Loucy (cell line): ENCODE measurements at regions not wholly inside any gene's neighbourhood (a gene's known extent, or its start where the extent isn't known, plus 50 kb on each side); places are given as distances from the start of the nearest gene placed in this dataset.

Source experiments
- H2AFZ ChIP-seq: fragments of 200-600 bp; sonication (generic); 2 replicates; pipeline ENCODE4 v1.6.0; 2016; ENCODE audit warnings: antibody characterized with exemption, mild to moderate bottlenecking, low read length, moderate library complexity
- H3F3A ChIP-seq: fragments of 200-600 bp; 2 replicates; pipeline ENCODE4 v1.6.0; 2016; ENCODE audit warnings: antibody characterized with exemption, low read depth, mild to moderate bottlenecking
- H3K27me3 ChIP-seq: fragments of 200-600 bp; sonication (generic); 2 replicates; pipeline ENCODE4 v1.6.1; 2014; ENCODE audit warnings: low read length, mild to moderate bottlenecking; ENCODE audit not compliant: insufficient read depth, poor library complexity, severe bottlenecking
- H3K36me3 ChIP-seq: fragments of 200-600 bp; sonication (generic); 2 replicates; pipeline ENCODE4 v1.6.1; 2016; ENCODE audit warnings: low read length; ENCODE audit not compliant: insufficient read depth
- H3K4me1 ChIP-seq: fragments of 200-600 bp; sonication (generic); 2 replicates; pipeline ENCODE4 v1.5.1; 2014; ENCODE audit warnings: low read length, mild to moderate bottlenecking; ENCODE audit not compliant: insufficient read depth, poor library complexity, severe bottlenecking
- H3K4me2 ChIP-seq: fragments of 200-600 bp; sonication (generic); 2 replicates; pipeline ENCODE4 v1.6.0; 2014; ENCODE audit warnings: antibody characterized with exemption, low read length, low read depth, mild to moderate bottlenecking; ENCODE audit not compliant: poor library complexity, severe bottlenecking
- H3K4me3 ChIP-seq: fragments of 200-600 bp; sonication (generic); 2 replicates; pipeline ENCODE4 v1.5.1; 2014; ENCODE audit warnings: low read length, mild to moderate bottlenecking, mixed read lengths; ENCODE audit not compliant: poor library complexity, severe bottlenecking
- H3K79me2 ChIP-seq: fragments of 200-600 bp; sonication (generic); 2 replicates; pipeline ENCODE4 v1.6.1; 2014; ENCODE audit warnings: low read length; ENCODE audit not compliant: insufficient read depth
- H3K9ac ChIP-seq: fragments of 200-600 bp; sonication (generic); 2 replicates; pipeline ENCODE4 v1.6.0; 2014; ENCODE audit warnings: mild to moderate bottlenecking, low read depth, low read length, moderate library complexity; ENCODE audit not compliant: poor library complexity, severe bottlenecking
- H3K9me2 ChIP-seq: fragments of 200-600 bp; sonication (generic); replicated peaks from 2 replicates; pipeline ENCODE4 v1.6.1; 2016; ENCODE audit warnings: low read depth, low read length, mixed read lengths
- H3K9me3 ChIP-seq: fragments of 200-600 bp; sonication (generic); 2 replicates; pipeline ENCODE4 v1.6.1; 2014; ENCODE audit warnings: mild to moderate bottlenecking, antibody characterized with exemption, low read length, low read depth; ENCODE audit not compliant: insufficient read depth
- H4K20me1 ChIP-seq: fragments of 200-600 bp; sonication (generic); 2 replicates; pipeline ENCODE4 v1.6.0; 2014; ENCODE audit warnings: antibody characterized with exemption, low read length, mild to moderate bottlenecking; ENCODE audit not compliant: insufficient read depth, poor library complexity, severe bottlenecking
- CTCF ChIP-seq: fragments of 200-600 bp; sonication (generic); conservative IDR thresholded peaks from 2 replicates; pipeline ENCODE4 v1.5.1; 2014; ENCODE audit warnings: mild to moderate bottlenecking, antibody characterized with exemption, low read length
- EZH2phosphoT487 ChIP-seq: fragments of 200-600 bp; IDR thresholded peaks from 2 replicates; pipeline ENCODE4 v1.6.1; 2018; ENCODE audit warnings: antibody characterized with exemption, mild to moderate bottlenecking, moderate library complexity, borderline replicate concordance

GRCh38 chr16:48970216-48970615, 311.4 kb downstream of the CBLN1 start:
- Histone ChIP-seq H3K4me1 (no peaks in the 10 kb centered on the region), H2AFZ (no peak overlapping the region), H3K36me3 (no peaks in the 10 kb centered on the region), H3K27me3 (no peaks in the 10 kb centered on the region), H3K79me2 (no peaks in the 10 kb centered on the region), H3K4me3 (no peak overlapping the region), H4K20me1 (no peaks in the 10 kb centered on the region), H3K9me2 (no peaks in the 10 kb centered on the region), H3K4me2 (no peak overlapping the region), H3K9me3 (no peaks in the 10 kb centered on the region; the same call in 1 of the 2 replicates), H3K9ac (no peak overlapping the region), H3F3A (no peaks in the 10 kb centered on the region)
- no peak for TF ChIP-seq EZH2phosphoT487
- no peak for TF ChIP-seq CTCF

- Histone ChIP-seq H3K9me2 (no peaks in the 10 kb centered on the region), H3K9me3 (no peaks in the 10 kb centered on the region; the same call in 1 of the 2 replicates), H3K9ac (no peak overlapping the region), H3K4me2 (no peak overlapping the region), H3K36me3 (no peaks in the 10 kb centered on the region), H3F3A (no peaks in the 10 kb centered on the region), H4K20me1 (no peaks in the 10 kb centered on the region), H2AFZ (no peak overlapping the region), H3K79me2 (no peaks in the 10 kb centered on the region), H3K4me3 (no peak overlapping the region), H3K4me1 (no peaks in the 10 kb centered on the region), H3K27me3 (no peaks in the 10 kb centered on the region)
- TF ChIP-seq CTCF (no peak), EZH2phosphoT487 (no peak)
Measured at GRCh38 chr16:48969611-48970010, 312.0 kb downstream of the CBLN1 start.

GRCh38 chr16:48965386-48965785, 316.3 kb downstream of the CBLN1 start:
- Histone ChIP-seq H3K9me3 (no peaks in the 10 kb centered on the region; the same call in 1 of the 2 replicates), H3K79me2 (no peaks in the 10 kb centered on the region), H3K9me2 (no peaks in the 10 kb centered on the region), H3F3A (no peaks in the 10 kb centered on the region), H4K20me1 (no peaks in the 10 kb centered on the region), H2AFZ (no peak overlapping the region), H3K4me3 (no peak overlapping the region), H3K27me3 (no peaks in the 10 kb centered on the region), H3K4me1 (no peaks in the 10 kb centered on the region), H3K36me3 (no peaks in the 10 kb centered on the region), H3K4me2 (no peak overlapping the region), H3K9ac (no peak overlapping the region)
- no peak for TF ChIP-seq CTCF
